NCI-H1417 treated with DMSO at 0.1 percent for 48 hours (cell line): ENCODE measurements at regions not wholly inside any gene's neighbourhood (a gene's known extent, or its start where the extent isn't known, plus 50 kb on each side); places are given as distances from the start of the nearest gene placed in this dataset.

Experiments
- DNase-seq: peaks from one replicate; lab custom pipeline; 2025; lab: John Stamatoyannopoulos, UW

GRCh38 chr5:167898361-167899042 lies 392.9 kb upstream of the WWC1 start:
- DNase-seq, result no peak

DNA sequence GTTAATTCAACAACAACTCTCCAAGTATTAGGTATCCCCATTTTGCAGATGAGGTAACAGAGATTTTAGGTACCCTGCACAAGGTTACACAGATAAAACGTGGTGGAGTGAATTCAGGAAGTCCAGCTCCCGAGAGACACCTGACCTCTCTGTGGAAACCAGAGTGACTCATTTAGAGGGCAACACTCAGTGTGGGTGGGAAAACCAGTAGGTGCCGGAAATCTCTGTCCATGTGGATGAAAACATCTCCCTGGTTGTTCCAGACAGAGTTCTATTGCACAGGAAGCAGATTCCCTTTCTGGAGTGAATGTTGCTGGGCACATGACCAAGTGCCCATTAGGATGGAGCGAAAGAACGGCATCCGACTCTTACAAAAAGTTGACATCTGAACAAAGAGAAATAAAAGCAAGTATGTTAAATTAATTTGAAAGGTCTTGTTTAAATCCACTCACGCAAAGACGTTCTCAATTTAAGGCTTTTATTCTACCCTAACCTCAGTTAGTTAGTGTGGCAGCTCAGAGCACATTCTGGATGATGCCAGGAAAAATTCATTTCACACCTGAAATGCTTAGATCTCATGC lies 391.9 kb upstream of the WWC1 start:
- no peak for DNase-seq

DNA sequence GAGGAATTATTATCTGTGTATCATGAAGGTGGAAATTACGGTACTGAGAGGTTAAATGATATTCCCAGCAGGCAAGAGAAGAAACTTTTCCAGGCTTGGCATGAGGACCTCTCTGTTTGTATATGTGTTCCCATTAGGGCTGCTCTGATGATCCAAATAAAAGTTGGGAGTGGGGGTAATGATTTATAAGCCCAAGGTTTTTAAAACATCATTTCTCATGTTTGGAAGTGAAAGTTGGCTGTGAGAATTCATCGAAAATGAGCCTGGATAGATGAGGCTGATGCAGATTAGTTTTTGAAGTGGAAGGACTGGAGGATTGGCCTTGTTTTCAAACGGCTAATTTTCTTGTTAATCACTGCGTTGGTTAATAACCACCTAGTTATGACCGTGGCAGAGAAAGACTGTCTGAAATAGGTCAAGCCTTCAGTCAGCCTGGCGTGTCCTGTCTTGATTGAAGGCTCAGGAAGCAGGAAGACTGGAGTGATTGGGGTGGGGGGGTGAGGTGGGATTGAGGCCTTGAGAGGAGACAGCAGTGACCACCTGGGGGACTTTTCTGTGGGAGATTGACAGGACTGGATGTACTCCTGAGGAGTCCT lies 391.0 kb upstream of the WWC1 start:
- DNase-seq, result no peak

- DNase-seq, result no peak
These were observed 389.1 kb upstream of the WWC1 start for GRCh38 chr5:167902298-167902697.

DNA sequence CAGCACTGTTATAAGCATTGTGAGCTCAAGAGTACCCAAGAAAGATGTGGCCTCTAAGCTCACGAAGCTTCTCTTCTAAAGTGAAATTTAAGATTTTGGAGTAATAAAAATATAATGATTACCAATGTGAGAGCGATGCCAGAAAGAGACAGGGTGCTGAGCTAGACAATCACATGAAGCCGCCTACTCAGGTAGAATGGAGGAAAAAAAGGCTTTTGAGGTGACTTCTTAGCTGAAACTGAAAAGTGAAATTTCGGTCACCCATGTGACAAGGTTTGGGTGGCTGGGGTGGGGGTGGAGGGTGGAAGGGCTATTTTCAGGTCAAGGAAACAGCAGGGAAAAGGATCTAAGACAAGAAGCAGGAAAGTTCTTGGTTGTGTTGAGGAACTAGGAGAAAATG lies 388.2 kb upstream of the WWC1 start:
- DNase-seq, result no peak

DNA sequence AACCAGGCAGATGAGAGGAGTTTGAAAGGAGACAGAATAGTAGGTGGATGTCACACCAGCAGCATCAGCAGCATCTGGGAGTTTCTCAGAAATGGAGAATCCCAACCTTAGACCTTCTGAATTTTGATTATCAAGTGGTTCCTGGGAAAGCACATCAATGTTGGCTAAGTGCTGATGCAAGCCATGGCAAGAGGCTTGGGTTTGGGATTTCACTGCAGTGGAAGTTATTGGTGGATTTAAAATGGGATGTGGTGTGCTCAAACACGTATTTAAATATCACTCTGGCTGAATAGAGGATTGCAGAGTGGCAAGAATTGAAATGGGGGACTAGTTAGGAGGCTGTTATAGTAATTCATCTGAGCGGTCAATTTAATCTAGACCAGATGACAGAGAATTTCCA lies 387.8 kb upstream of the WWC1 start:
- DNase-seq, result no peak

DNA sequence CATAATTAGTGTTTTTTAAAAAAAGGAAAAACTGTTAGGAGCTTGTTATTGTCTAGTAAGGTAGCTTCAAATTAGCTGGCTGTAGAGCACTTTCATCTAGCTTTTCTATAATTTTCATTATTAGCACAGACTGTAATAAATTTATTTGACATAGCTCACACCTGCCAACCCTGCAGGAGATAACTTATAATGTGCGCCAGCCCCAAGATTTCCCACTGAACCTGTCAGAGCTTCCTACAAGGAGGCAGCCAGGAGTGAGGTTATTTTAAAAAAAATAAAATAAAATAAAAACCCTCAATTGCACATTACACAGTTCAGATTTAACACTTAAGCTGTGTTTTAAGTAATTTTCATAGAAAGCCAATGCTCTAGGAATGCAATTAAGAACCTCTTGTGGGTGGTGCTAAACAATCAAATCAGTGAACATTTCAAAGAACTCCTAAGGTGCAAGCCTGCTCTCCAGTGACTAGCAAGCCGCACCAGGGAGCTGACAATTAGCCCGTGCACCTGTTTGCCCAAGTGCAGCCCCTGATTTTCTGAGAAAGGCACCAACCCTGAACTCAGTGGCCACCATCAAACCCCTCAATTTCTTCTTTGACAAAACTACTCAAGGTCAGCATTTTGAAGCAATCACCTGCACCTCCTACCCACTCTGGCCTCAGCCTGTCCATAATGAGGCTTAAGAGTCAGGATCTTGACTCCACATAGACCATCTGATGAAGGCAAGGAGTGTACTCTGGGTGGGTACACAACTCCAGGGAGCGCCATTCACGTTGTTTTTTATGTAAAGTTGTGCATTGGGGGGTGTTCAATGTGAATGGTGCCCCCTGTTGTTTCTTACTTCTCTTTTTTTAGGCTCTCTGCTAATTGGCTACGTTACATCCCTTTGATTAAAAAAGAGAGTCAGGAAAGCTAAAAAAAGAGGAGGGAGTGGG lies 385.3 kb upstream of the WWC1 start:
- peak; percentile 69 for DNase-seq

DNA sequence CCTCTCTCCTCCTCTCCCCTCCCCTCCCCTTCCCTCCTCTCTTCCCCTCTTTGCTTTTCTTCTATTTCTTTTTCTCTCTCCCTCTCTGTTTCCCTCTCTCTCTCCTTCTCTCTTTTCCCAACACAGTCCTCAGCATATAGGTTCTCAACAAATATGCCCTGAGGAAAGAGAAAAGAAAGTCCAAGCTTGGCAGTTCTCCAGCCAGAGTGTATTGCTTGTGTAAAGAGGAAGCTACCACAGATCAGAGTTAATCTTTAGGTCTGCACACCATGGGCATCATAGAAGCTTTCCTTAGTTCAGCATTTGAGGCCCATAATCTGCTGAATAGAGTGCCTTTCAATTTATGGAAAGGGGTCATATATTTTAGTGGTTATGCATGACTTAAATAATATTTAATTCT lies 382.8 kb upstream of the WWC1 start:
- no peak for DNase-seq

DNA sequence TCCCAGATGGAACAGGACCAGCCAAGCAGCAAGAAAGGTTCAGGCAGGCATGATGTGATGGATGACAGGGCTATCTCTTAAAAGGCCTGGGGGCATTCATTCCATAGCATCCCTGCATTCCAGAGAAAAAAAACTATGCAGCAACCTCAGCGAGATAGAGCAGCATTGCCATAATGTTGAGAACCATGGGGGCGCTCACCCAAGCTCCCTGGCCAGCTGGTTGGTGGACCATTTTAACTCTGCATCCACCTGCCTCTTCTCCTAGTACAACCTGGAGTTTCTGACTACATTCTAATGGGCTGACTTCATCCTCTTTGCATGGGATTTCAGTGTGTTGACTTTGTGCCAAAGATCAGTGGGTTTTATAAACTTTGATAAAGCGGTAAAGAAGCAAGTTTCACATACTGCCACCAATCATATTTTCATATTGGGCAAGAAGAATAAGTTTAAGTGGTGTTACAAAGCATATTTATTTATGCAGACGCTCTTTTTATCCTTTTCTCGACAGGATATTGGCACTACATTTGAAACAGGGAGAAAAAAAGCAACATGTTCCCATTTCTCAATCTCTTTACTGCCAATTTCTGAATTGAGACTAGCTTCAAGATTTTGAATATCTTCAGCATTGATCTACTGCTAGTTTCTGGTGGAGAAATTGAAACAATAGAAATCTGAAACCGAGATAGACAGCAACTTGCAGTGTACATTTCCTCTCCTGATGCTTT lies 378.3 kb upstream of the WWC1 start:
- no peak for DNase-seq

- DNase-seq, result no peak
These were observed 376.2 kb upstream of the WWC1 start for GRCh38 chr5:167915237-167915636.

DNA sequence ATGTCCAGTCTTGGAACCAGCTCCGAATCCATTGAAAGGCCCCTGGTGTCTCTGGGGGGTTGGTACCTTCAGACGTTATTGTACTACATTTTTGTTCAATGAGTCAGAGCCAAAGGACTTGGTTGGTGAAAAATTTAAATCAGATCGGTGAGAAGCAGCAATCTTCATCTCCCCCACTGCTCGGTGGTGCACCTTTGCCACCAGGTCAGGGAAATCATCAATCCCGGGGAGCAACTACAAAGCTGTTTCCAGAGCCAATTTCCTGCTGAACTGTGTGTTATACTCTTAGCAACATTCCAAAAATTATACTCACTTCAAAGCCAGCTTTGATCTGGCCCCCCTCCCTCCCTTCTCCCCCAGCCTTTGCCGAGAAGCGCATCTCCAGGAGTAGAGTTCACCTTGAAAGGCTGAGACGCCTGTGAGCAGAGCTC lies 375.2 kb upstream of the WWC1 start:
- DNase-seq, result no peak

DNA sequence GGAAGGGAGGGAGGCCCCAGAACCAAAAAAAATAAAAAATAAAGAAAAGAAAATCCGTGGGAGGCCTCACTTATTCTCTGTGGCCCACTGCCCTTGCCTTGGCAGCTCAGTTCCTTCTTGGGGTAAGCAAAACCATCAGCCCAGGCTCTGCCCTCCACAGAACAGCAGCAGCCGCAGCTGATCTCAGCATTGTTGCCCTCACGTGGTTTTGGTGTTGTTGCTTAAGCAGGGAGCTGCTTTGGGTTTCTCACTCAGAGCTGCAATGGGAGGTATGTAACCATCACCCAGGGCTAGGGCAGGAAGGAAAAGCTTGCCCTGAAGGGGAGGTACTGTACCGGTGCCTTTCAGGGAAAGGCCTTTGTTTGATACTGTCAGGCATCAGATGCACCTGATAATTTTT lies 374.7 kb upstream of the WWC1 start:
- DNase-seq, result no peak

DNA sequence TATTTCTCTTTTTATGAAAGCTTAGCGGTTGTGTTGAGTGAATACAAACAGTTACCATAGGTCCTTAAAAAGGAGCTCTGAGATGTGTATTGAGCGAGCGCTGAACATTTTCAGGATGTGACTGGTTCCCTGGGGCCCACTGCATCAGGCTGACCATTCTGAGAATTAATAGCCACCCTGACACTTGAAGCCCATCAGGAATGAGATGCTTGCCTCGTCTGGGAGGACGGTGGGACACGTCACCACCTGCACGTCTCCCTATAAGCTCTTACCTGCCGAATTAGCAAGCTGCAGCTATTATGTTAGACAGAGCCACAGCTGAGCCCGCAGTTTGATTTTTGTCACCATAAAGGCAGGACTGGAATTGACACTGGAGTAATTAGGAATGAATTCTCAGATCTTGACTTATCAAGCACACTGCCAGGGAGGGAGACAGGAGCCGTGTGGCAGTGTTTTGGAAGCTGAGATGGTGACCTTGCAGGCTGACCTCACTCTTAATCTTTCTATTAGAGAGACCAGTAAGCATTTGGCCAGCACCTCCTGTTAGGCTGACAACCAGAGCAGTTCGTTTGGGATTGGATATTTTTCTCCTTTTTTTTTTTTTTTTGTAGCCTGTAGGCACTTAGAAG lies 373.1 kb upstream of the WWC1 start:
- no peak for DNase-seq

- DNase-seq, result no peak
These were observed 372.5 kb upstream of the WWC1 start for GRCh38 chr5:167918813-167919483.

DNA sequence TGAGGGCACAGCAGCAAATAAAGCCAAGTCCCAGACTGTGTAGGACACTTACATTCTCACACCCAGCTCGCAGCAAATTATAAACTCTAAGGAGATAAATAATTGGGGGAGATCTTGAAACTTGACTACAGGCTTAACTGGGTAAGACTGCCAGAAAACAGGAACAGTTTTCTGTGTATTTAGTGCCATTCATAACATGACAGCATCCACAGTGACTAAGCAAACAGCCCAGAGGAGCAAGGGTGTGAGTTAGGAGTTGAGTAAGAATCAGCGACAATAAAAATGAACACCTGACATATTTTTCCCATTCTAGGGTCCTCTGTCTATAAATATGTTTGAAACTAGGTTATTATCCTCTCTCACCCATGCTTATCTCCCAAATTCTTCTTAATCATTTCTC lies 370.9 kb upstream of the WWC1 start:
- no peak for DNase-seq

DNA sequence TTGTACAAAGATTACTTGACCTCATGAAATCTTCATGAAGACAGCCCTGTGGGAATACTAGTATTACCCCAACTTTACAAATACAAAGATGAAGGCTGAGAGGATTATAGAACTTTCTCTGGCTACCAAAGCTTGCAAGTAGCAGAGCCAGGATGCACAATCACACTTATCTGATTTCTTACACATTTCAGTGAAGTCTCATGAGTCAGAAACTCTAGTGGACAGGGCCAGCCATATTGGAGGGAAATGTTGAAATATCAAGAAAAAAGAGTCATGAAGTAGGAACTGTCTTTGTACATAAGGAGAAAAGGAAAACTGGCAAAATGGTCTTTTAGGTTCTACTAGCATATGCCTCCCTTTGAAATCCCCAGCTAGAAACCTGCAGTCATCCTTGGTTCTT lies 369.6 kb upstream of the WWC1 start:
- no peak for DNase-seq

DNA sequence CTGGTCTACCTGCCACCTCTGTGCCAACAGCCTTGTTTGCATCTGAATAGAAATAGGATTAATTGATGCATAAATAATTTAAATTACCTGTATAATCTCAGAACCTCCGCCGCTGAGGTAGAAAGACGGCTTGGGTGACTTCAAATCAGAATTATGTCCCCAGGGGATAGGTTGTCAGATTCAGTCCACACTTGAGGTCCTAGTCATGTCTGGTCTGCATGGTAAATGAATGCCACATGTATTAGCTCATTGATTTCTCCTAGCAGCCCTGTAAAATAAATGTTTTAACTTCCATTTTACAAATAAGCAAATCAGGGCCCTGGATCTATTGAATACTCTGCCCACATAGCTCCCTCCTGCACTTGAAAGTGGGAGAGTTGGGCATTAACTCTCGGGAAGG lies 368.0 kb upstream of the WWC1 start:
- DNase-seq, result no peak

DNA sequence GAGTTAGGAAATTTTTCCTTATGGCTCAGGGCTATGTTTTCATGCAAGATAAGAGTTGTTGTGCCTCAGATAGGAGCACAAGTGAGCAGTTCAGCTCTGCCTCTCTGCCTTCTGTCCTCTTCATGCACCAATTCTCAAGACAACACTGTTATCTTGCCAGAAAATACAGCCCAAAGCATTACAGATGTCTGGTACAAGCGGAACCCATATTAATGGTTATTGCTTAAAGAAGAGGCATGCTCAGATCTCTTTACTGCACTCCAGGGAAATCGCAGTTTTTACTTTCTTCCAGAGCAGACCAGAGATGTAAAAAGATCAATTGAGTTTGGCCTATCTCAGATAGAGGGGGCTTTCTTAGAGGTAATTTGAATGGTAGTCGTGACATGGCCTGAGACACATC lies 361.6 kb upstream of the WWC1 start:
- DNase-seq, result no peak

DNA sequence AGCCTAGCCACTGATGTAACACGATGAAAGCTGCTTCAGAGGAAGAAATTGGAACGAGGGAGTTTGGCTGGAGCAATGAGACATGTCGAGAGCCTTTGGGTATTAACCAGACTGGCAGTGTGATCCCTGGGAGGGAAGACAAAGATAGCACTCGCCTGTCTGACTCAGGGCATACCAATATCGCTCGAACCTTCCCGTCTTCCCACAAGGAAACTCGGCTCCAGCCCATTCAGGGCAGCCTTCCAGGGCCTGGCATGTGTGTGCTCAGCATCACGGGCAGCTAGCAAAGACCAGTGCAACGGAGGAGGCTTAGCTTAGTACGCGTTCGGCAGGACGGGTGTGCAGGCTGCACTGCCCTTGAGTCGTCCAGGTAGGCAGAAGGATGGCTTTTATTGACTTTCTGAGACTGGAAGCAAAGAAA lies 356.9 kb upstream of the WWC1 start:
- DNase-seq, result no peak

- no peak for DNase-seq
These were observed 355.4 kb upstream of the WWC1 start for GRCh38 chr5:167936022-167936421.
